ENCODE measurements at regions not wholly inside any gene's neighbourhood (a gene's known extent, or its start where the extent isn't known, plus 50 kb on each side); places are given as distances from the start of the nearest gene placed in this dataset.

GRCh38 chr2:153373510-153374279 lies 104.9 kb downstream of the RPRM start:
- Histone ChIP-seq H3K36me3 (ENCODE audit: control insufficient read depth, insufficient read depth, low read length) (no peaks in the 10 kb centered on the region), H3K4me3 (ENCODE audit: low read depth in 2 of 2, low read length in 2 of 2) (no peak overlapping the region), H3K4me1 (ENCODE audit: control insufficient read depth, insufficient read depth, low read length) (no peaks in the 10 kb centered on the region), H3K27ac (ENCODE audit: low read length) (no peak overlapping the region), H3K9me3 (ENCODE audit: control insufficient read depth, insufficient read depth, low read depth, low read length) (no peaks in the 10 kb centered on the region), H3K27me3 (ENCODE audit: control insufficient read depth, insufficient read depth, low read length) (no peaks in the 10 kb centered on the region)
- in situ Hi-C loops (cut with HindIII; ENCODE audit: low pct_unique_long_range_greater_than_20kb, low sequenced_read_pairs) = no loop called here
- no TSS peak for BruUV-seq (replicated peaks)
- intact Hi-C loops (cut with micrococcal nuclease; ENCODE audit: unreplicated experiment) = no loop called here
- DNase-seq (ENCODE audit: low read depth, low spot score) (no peak), ATAC-seq (no peak)
- POLR2A ChIA-PET = no interaction called here
- CTCF ChIA-PET = no interaction called here
- TF ChIP-seq CTCF (IDR thresholded peaks at IDR 0.05) (no peak), TCF7L2 (IDR thresholded peaks at IDR 0.05; ENCODE audit: low read depth, low read length) (no peak), SIN3A (IDR thresholded peaks at IDR 0.05; ENCODE audit: borderline replicate concordance, insufficient read depth, low read depth, low read length) (no peak), POLR2AphosphoS5 (IDR thresholded peaks at IDR 0.05; ENCODE audit: low read depth, low read length) (no peak)
- TF ChIP-seq, protein P1, sequence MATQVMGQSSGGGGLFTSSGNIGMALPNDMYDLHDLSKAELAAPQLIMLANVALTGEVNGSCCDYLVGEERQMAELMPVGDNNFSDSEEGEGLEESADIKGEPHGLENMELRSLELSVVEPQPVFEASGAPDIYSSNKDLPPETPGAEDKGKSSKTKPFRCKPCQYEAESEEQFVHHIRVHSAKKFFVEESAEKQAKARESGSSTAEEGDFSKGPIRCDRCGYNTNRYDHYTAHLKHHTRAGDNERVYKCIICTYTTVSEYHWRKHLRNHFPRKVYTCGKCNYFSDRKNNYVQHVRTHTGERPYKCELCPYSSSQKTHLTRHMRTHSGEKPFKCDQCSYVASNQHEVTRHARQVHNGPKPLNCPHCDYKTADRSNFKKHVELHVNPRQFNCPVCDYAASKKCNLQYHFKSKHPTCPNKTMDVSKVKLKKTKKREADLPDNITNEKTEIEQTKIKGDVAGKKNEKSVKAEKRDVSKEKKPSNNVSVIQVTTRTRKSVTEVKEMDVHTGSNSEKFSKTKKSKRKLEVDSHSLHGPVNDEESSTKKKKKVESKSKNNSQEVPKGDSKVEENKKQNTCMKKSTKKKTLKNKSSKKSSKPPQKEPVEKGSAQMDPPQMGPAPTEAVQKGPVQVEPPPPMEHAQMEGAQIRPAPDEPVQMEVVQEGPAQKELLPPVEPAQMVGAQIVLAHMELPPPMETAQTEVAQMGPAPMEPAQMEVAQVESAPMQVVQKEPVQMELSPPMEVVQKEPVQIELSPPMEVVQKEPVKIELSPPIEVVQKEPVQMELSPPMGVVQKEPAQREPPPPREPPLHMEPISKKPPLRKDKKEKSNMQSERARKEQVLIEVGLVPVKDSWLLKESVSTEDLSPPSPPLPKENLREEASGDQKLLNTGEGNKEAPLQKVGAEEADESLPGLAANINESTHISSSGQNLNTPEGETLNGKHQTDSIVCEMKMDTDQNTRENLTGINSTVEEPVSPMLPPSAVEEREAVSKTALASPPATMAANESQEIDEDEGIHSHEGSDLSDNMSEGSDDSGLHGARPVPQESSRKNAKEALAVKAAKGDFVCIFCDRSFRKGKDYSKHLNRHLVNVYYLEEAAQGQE (IDR thresholded peaks at IDR 0.05; ENCODE audit: insufficient read depth in 1 of 2, low read depth in 2 of 2, low read length in 1 of 2) = no peak

- Histone ChIP-seq H3K4me1 (ENCODE audit: control insufficient read depth, insufficient read depth, low read length) (no peaks in the 10 kb centered on the region), H3K27ac (ENCODE audit: low read length) (no peak overlapping the region), H3K9me3 (ENCODE audit: control insufficient read depth, insufficient read depth, low read depth, low read length) (no peaks in the 10 kb centered on the region), H3K36me3 (ENCODE audit: control insufficient read depth, insufficient read depth, low read length) (no peaks in the 10 kb centered on the region), H3K4me3 (ENCODE audit: low read depth in 2 of 2, low read length in 2 of 2) (no peak overlapping the region), H3K27me3 (ENCODE audit: control insufficient read depth, insufficient read depth, low read length) (no peaks in the 10 kb centered on the region)
- intact Hi-C loops (cut with micrococcal nuclease; ENCODE audit: unreplicated experiment) (no loop called here), in situ Hi-C loops (cut with HindIII; ENCODE audit: low pct_unique_long_range_greater_than_20kb, low sequenced_read_pairs) (no loop called here)
- ATAC-seq (no peak), DNase-seq (ENCODE audit: low read depth, low spot score) (no peak)
- TF ChIP-seq TCF7L2 (IDR thresholded peaks at IDR 0.05; ENCODE audit: low read depth, low read length) (no peak), CTCF (IDR thresholded peaks at IDR 0.05) (no peak), POLR2AphosphoS5 (IDR thresholded peaks at IDR 0.05; ENCODE audit: low read depth, low read length) (no peak), SIN3A (IDR thresholded peaks at IDR 0.05; ENCODE audit: borderline replicate concordance, insufficient read depth, low read depth, low read length) (no peak)
- TF ChIP-seq, protein P1 (IDR thresholded peaks at IDR 0.05; ENCODE audit: insufficient read depth in 1 of 2, low read depth in 2 of 2, low read length in 1 of 2) = no peak
- no TSS peak for BruUV-seq (replicated peaks)
- POLR2A ChIA-PET = no interaction called here
- CTCF ChIA-PET = no interaction called here
Measured at GRCh38 chr2:153360239-153360638, 118.3 kb downstream of the RPRM start.

All from Panc1 (cell line).